ENCODE measurements at regions not wholly inside any gene's neighbourhood (a gene's known extent, or its start where the extent isn't known, plus 50 kb on each side); places are given as distances from the start of the nearest gene placed in this dataset.

DNA sequence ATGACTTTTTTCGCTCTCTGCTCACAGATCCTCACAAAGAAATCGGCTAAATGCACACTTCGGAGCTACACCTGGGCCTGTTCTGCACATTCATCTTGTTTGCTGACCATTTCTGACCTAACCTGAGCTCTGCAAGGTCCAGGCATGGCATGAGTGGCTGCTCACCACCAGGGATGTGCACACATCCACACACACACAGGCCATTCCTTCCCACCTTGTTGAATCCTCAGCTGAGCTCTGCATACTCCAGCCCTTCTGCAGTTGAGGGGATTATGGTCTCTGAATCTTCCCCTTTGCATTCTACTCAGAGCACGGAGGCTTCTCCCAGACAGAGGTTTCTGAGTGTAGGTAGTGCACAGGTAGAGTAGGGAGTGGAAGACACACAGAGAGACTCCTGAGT lies 411.9 kb upstream of the B3GAT1 start:
- in situ Hi-C loops (cut with MboI): no loop called here
- intact Hi-C loops (cut with micrococcal nuclease): no loop called here
- BruUV-seq (replicated peaks): no TSS peak

More for the DNA sequence above, 411.9 kb upstream of the B3GAT1 start:
- Histone ChIP-seq H3K4me1 (replicated peaks in 1 of 2; ENCODE audit: control insufficient read depth in 2 of 2, insufficient read depth in 2 of 2, low read length in 2 of 2) (no peaks in the 10 kb centered on the region), H3K9me1 (ENCODE audit: control insufficient read depth, insufficient read depth, low read length) (no peaks in the 10 kb centered on the region), H3K4me3 (no peak overlapping the region), H3K79me2 (ENCODE audit: control insufficient read depth, insufficient read depth, low read length) (no peaks in the 10 kb centered on the region), H3K36me3 (ENCODE audit: control insufficient read depth, insufficient read depth, low read length) (no peaks in the 10 kb centered on the region), H3K9ac (ENCODE audit: insufficient read depth in 1 of 2, low read depth in 2 of 2, low read length in 2 of 2) (no peak overlapping the region), H2AFZ (ENCODE audit: low read depth, low read length) (no peak overlapping the region), H3K27ac (ENCODE audit: extremely low read depth, low read depth, low read length) (no peak overlapping the region), H3K27me3 (ENCODE audit: control insufficient read depth in 2 of 2, insufficient read depth in 2 of 2, low read length in 2 of 2) (no peaks in the 10 kb centered on the region), H3K4me2 (ENCODE audit: insufficient read depth, low read length) (no peak overlapping the region), H3K9me3 (replicated peaks; ENCODE audit: control insufficient read depth, insufficient read depth, low read depth, low read length) (no peaks in the 10 kb centered on the region), H4K20me1 (replicated peaks; ENCODE audit: control insufficient read depth, insufficient read depth, low read length) (no peaks in the 10 kb centered on the region; the same call in 1 of the 2 replicates)
- FAIRE-seq: no peak
- no peak for ATAC-seq
- 5% methylated on average over 4 of the region's 4 CpGs for WGBS (ENCODE audit: insufficient coverage, low coverage, missing lambda C conversion rate)
- ChIA-PET POLR2A (no interaction called here), CTCF (ENCODE audit: low intra/inter-chr PET ratio) (no interaction called here)
- no peak for DNase-seq (ENCODE audit: extremely low read depth in 1 of 4, low spot score in 3 of 4)
- no peak for TF ChIP-seq TAF9B (IDR thresholded peaks at IDR 0.05; ENCODE audit: partially characterized antibody)
- no peak for TF ChIP-seq CCAR2 (IDR thresholded peaks at IDR 0.05; ENCODE audit: low read depth, low read length)
- TF ChIP-seq, protein P1, sequence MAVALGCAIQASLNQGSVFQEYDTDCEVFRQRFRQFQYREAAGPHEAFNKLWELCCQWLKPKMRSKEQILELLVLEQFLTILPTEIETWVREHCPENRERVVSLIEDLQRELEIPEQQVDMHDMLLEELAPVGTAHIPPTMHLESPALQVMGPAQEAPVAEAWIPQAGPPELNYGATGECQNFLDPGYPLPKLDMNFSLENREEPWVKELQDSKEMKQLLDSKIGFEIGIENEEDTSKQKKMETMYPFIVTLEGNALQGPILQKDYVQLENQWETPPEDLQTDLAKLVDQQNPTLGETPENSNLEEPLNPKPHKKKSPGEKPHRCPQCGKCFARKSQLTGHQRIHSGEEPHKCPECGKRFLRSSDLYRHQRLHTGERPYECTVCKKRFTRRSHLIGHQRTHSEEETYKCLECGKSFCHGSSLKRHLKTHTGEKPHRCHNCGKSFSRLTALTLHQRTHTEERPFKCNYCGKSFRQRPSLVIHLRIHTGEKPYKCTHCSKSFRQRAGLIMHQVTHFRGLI (CRISPR knock-in tag; IDR thresholded peaks at IDR 0.05): no peak
- TF ChIP-seq, protein P2, sequence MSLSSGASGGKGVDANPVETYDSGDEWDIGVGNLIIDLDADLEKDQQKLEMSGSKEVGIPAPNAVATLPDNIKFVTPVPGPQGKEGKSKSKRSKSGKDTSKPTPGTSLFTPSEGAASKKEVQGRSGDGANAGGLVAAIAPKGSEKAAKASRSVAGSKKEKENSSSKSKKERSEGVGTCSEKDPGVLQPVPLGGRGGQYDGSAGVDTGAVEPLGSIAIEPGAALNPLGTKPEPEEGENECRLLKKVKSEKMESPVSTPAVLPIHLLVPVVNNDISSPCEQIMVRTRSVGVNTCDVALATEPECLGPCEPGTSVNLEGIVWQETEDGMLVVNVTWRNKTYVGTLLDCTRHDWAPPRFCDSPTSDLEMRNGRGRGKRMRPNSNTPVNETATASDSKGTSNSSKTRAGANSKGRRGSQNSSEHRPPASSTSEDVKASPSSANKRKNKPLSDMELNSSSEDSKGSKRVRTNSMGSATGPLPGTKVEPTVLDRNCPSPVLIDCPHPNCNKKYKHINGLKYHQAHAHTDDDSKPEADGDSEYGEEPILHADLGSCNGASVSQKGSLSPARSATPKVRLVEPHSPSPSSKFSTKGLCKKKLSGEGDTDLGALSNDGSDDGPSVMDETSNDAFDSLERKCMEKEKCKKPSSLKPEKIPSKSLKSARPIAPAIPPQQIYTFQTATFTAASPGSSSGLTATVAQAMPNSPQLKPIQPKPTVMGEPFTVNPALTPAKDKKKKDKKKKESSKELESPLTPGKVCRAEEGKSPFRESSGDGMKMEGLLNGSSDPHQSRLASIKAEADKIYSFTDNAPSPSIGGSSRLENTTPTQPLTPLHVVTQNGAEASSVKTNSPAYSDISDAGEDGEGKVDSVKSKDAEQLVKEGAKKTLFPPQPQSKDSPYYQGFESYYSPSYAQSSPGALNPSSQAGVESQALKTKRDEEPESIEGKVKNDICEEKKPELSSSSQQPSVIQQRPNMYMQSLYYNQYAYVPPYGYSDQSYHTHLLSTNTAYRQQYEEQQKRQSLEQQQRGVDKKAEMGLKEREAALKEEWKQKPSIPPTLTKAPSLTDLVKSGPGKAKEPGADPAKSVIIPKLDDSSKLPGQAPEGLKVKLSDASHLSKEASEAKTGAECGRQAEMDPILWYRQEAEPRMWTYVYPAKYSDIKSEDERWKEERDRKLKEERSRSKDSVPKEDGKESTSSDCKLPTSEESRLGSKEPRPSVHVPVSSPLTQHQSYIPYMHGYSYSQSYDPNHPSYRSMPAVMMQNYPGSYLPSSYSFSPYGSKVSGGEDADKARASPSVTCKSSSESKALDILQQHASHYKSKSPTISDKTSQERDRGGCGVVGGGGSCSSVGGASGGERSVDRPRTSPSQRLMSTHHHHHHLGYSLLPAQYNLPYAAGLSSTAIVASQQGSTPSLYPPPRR (CRISPR knock-in tag; IDR thresholded peaks at IDR 0.05; ENCODE audit: borderline replicate concordance): no peak
- TF ChIP-seq, protein P3, sequence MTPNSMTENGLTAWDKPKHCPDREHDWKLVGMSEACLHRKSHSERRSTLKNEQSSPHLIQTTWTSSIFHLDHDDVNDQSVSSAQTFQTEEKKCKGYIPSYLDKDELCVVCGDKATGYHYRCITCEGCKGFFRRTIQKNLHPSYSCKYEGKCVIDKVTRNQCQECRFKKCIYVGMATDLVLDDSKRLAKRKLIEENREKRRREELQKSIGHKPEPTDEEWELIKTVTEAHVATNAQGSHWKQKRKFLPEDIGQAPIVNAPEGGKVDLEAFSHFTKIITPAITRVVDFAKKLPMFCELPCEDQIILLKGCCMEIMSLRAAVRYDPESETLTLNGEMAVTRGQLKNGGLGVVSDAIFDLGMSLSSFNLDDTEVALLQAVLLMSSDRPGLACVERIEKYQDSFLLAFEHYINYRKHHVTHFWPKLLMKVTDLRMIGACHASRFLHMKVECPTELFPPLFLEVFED (CRISPR knock-in tag; conservative IDR thresholded peaks at IDR 0.05): no peak
- no peak for TF ChIP-seq PYGO2 (tag; IDR thresholded peaks at IDR 0.05)
- TF ChIP-seq BMI1 (IDR thresholded peaks at IDR 0.05; ENCODE audit: low read length): no peak
